Ascending aorta (tissue), 2 donors: ENCODE measurements at regions not wholly inside any gene's neighbourhood (a gene's known extent, or its start where the extent isn't known, plus 50 kb on each side); places are given as distances from the start of the nearest gene placed in this dataset.

ENCODE experiments used
- DNase-seq, 2 donors: peaks; one replicate each; pipeline ENCODE4 v3.0.0-alpha.2; 2019; ENCODE audit warnings: low spot score in 2 of 2
- H3K27ac ChIP-seq, 2 donors: fragments of 200-600 bp; sonication (generic); one replicate each; pipeline ENCODE4 v1.5.1; 2016 to 2017; ENCODE audit warnings: mild to moderate bottlenecking in 1 of 2
- H3K27me3 ChIP-seq: fragments of 200-600 bp; sonication (generic); one replicate; pipeline ENCODE4 v1.5.1; 2017
- H3K36me3 ChIP-seq, 2 donors: fragments of 200-600 bp; sonication (generic); one replicate each; pipeline ENCODE4 v1.5.1; 2016
- H3K4me1 ChIP-seq, 2 donors: fragments of 200-600 bp; sonication (generic); one replicate each; pipeline ENCODE4 v1.5.1; 2016 to 2017; ENCODE audit warnings: mild to moderate bottlenecking in 1 of 2
- H3K4me3 ChIP-seq, 2 donors: fragments of 200-600 bp; sonication (generic); one replicate each; pipeline ENCODE4 v1.5.1; 2016 to 2017; ENCODE audit warnings: mild to moderate bottlenecking in 1 of 2
- H3K9me3 ChIP-seq, 2 donors: fragments of 200-600 bp; sonication (generic); one replicate each; pipeline ENCODE4 v1.5.1; 2016
- intact Hi-C: fragments of 100-400 bp; cut with DNase I; formaldehyde crosslinking; loops from one replicate; pipeline ENCODE4 v1.15.1; 2023
- TF ChIP-seq, protein P1 (sequence below), 3 experiments: fragments of 200-600 bp in 2 of 3; fragments of 450-650 bp in 1 of 3; sonication (generic) in 2 of 3; IDR thresholded peaks; one replicate each; pipeline ENCODE4 v1.5.1; 2016 to 2019; ENCODE audit warnings: antibody characterized with exemption in 3 of 3, mild to moderate bottlenecking in 1 of 3, moderate library complexity in 1 of 3

DNA sequence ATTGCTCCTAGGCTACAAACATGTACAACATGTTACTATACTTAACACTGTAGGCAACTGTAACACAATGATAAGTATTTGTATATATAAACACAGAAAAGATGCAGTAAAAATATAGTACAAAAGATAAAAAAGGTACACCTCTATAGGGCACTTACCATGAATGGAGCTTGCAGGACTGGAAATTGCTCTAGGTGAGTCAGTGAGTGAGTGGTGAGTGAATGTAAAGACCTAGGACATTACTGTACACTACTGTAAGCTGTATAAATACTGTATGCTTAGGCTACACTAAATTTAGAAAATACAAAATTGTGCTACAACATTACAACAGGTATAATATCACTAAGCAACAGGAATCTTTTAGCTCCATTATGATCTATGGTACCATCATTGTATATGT is 312.0 kb upstream of the PREP start:
- intact Hi-C loops: no loop called here
- Histone ChIP-seq H3K36me3 (no peaks in the 10 kb centered on the region), H3K27me3 (no peaks in the 10 kb centered on the region), H3K4me1 (no peaks in the 10 kb centered on the region), H3K27ac (no peak overlapping the region), H3K4me3 (no peak overlapping the region), H3K9me3 (peaks cover 5 to 11% of the 10 kb centered on the region in 2 donors)
- DNase-seq: no peak
- TF ChIP-seq, protein P1, sequence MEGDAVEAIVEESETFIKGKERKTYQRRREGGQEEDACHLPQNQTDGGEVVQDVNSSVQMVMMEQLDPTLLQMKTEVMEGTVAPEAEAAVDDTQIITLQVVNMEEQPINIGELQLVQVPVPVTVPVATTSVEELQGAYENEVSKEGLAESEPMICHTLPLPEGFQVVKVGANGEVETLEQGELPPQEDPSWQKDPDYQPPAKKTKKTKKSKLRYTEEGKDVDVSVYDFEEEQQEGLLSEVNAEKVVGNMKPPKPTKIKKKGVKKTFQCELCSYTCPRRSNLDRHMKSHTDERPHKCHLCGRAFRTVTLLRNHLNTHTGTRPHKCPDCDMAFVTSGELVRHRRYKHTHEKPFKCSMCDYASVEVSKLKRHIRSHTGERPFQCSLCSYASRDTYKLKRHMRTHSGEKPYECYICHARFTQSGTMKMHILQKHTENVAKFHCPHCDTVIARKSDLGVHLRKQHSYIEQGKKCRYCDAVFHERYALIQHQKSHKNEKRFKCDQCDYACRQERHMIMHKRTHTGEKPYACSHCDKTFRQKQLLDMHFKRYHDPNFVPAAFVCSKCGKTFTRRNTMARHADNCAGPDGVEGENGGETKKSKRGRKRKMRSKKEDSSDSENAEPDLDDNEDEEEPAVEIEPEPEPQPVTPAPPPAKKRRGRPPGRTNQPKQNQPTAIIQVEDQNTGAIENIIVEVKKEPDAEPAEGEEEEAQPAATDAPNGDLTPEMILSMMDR (IDR thresholded peaks at IDR 0.05): no peak

DNA sequence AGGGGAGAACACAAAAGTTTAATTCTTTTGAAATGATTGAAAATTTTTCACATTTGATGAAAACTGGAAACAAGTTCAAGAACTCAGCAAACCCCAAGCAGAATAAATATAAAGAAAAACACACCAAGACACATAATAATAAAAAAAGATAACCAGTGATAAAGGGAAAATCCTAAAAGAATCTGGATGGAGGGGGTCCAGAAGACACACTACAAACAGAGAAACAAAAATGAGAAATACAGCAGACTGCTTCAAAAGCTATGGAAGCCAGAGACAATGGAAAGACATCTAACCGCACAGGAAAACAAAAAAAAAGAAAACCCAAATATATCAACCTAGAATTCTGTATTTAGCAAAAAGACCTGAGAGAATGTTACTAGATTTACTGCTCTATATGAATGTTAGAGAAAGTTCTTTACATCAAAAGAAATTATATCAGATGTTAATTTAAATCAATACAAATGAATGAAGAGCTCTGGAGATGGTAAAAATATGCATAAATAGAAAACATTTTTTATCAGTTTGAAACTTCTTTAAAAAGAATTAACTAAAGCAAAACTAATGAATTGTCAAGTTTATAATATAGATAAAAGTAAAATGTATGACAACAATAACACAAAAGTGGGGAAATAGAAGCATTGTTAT is 310.7 kb upstream of the PREP start:
- TF ChIP-seq, protein P1 (IDR thresholded peaks at IDR 0.05): no peak
- intact Hi-C loops: no loop called here
- H3K9me3 ChIP-seq: peaks cover 5 to 11% of the 10 kb centered on the region in 2 donors
- no peak for DNase-seq
- H3K27ac ChIP-seq: no peak overlapping the region
- H3K27me3 ChIP-seq: no peaks in the 10 kb centered on the region
- no peaks in the 10 kb centered on the region for H3K36me3 ChIP-seq
- H3K4me3 ChIP-seq: no peak overlapping the region
- no peaks in the 10 kb centered on the region for H3K4me1 ChIP-seq

DNA sequence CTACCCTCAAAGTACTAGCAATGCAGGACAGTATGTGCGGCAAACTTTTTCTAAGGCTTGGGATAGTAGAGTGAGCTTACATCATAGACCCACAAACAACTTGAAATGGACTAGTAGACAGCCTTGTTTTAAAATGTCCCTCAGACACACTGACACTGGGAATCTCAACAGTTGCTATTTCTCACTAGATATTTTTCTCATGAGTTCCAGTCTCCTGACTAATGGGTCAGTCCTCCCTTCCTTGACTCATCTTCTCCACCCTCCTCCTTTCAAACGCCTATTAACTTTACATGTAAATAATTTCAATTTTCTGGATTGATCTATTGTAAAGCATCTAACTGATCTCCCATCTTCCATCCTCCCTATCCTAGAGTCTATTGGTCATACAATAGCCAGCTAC is 308.3 kb upstream of the PREP start:
- Histone ChIP-seq H3K4me3 (no peak overlapping the region), H3K27me3 (no peaks in the 10 kb centered on the region), H3K27ac (no peak overlapping the region), H3K36me3 (no peaks in the 10 kb centered on the region), H3K4me1 (no peaks in the 10 kb centered on the region), H3K9me3 (peaks cover 5 to 11% of the 10 kb centered on the region in 2 donors)
- intact Hi-C loops: no loop called here
- TF ChIP-seq, protein P1 (IDR thresholded peaks at IDR 0.05): no peak
- no peak for DNase-seq

DNA sequence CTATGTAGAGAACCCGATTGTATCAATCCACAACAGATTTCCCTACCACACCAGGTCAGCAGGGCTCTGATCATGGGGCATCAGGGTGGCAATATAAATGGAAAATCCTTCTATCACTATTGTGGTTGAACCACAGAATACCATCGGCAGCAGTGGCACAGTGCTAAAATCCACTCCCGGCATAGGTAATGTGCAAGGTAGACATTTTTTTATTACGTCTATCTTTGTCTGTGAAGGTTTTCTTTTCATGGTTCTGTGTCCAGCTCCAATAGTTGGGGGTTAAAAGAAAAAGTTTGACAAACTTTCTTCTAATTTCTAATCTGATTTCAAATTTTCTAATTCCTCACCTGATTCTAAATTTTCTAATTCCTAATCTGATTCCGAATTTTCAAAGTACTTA is 302.7 kb upstream of the PREP start:
- Histone ChIP-seq H3K4me1 (no peaks in the 10 kb centered on the region), H3K4me3 (no peak overlapping the region), H3K27me3 (no peaks in the 10 kb centered on the region), H3K9me3 (no peaks in the 10 kb centered on the region), H3K36me3 (no peaks in the 10 kb centered on the region), H3K27ac (no peak overlapping the region)
- intact Hi-C loops: no loop called here
- TF ChIP-seq, protein P1 (IDR thresholded peaks at IDR 0.05): no peak
- no peak for DNase-seq

DNA sequence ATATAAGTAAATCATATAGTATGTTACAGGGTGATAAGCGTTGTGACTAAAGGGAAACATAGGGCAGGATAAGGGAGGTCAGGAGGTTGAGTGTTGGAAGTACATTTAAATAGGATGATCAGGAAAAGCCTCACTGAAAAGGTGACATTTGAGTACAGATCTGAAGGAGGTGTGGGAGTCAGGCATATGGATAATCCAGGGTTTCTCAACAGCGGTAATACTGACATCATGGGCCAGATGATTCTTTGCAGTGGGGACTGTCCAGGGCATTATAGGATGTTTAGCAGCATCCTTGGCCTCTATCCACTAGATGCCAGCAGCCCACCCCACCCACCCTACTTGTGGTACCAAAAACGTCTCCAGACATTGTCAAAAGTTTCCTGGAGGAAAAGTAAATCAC is 292.6 kb upstream of the PREP start:
- H3K4me3 ChIP-seq: no peak overlapping the region
- no peaks in the 10 kb centered on the region for H3K27me3 ChIP-seq
- H3K9me3 ChIP-seq: no peaks in the 10 kb centered on the region
- intact Hi-C loops: no loop called here
- H3K4me1 ChIP-seq: no peaks in the 10 kb centered on the region
- no peak overlapping the region for H3K27ac ChIP-seq
- DNase-seq: no peak
- TF ChIP-seq, protein P1 (IDR thresholded peaks at IDR 0.05): no peak
- no peaks in the 10 kb centered on the region for H3K36me3 ChIP-seq
